Retina (tissue), 1 donor: ENCODE measurements at regions not wholly inside any gene's neighbourhood (a gene's known extent, or its start where the extent isn't known, plus 50 kb on each side); places are given as distances from the start of the nearest gene placed in this dataset.
"Not testable (repeated sequence)": the region's sequence is repeated elsewhere in the genome, so short reads cannot be mapped to it uniquely, and the experiment has no call there.

Experiments used
- DNase-seq: peaks from one replicate; pipeline ENCODE4 v3.0.0-alpha.2; 2016

GRCh38 chr1:115179397-115180079 is 90.2 kb upstream of the TSPAN2 start:
- DNase-seq, result no peak

GRCh38 chr1:115176189-115176588 is 86.9 kb upstream of the TSPAN2 start:
- no peak for DNase-seq

DNA sequence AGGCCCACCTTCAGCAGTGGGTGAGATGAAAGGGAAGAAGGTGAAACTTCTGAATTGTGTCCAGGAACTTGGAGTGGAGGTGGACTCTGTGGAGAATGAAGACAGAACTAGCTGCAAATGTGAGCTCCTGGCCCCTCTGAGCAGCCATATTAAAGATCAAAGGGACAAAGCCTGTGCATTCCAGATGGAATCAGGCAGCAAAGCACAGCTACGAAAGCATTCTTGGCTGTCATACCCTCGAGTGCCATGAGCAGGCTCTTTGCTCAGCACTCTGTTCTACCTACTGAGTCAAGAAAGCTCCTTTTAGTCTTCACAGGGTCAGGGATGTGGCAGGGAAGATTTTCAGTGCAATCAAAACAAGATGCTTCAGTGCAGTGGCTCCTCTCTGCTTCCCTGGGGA is 86.3 kb upstream of the TSPAN2 start:
- DNase-seq, result no peak

DNA sequence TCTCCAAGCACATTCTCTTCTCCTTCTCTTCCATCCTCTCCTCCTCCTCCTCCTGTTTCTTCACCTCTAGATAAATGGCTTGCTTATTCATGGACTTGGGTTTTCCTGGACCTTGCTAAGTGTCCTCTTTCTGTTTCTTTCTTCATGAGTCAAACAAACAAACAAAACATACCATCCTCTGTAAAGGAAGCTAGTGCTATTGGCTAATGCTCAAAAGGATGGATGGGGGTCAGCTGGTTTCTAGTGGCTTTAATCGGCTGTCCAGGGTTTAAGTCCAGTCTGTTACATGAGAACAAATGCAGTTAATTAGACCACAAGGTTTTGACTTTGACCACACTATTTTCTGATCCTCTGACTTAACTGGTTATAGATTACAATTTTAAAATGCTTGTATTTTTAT is 83.8 kb upstream of the TSPAN2 start:
- DNase-seq, result no peak

DNA sequence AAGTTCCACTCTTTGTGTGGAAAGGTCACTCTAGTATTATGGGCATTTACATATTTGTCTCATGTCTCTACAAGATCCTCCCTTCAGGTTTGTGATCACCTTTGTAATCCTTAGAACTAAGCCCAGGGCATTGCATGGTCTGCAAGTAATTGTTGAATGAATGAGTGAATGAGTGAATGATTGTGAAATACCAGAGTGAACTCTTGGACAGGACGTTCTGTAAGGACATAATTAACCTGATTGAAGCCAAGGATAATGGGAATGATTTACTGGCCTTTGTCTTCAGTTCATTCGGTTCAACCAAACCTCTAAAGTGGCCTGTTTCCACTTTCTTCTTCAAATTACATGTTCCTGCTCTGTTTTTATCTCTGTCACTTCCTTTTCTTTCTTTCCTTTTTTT is 83.0 kb upstream of the TSPAN2 start:
- no peak for DNase-seq

- DNase-seq, result no peak
These were observed 81.7 kb upstream of the TSPAN2 start for GRCh38 chr1:115170961-115171392.

GRCh38 chr1:115170377-115170776 is 81.1 kb upstream of the TSPAN2 start:
- DNase-seq, result no peak

GRCh38 chr1:115168026-115168425 is 78.7 kb upstream of the TSPAN2 start:
- no peak for DNase-seq

- DNase-seq, result no peak
These were observed 77.3 kb upstream of the TSPAN2 start for GRCh38 chr1:115166531-115167091.

GRCh38 chr1:115165776-115166175 is 76.5 kb upstream of the TSPAN2 start:
- DNase-seq, result no peak

DNA sequence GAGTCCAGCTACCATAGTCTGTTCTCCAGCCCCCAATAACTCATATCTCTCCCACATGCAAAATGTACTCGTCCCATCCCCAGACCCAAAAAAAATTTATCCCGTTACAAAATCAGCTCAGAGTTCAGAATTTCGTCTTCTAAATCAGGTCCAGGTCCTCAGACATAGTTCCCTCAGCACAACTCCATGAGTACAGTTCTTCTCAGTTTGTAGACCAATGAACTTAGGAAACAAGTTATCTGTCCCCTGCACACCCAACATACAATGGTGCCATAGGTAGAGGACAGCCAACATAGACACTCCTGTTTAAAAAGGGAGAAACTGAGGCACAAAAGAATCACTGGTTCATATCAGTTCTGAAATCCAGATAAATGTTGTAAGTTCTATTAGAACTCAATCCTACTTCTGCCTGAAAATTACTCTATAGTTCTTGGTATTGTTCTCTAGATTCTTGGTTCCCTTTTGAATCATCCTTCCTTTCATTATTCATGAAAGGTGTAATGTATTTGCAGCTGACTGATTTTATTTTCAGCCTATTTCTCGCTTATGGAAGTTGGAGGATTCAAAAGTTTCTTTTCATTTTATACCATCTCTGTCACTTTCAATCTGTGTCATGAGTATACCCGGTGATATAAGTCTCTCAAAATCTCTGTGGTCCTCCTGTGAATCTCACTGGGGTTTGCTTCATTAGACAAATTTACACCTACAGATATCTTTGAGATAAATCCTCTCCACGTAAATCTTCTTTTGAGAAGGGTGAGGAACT is 75.8 kb upstream of the TSPAN2 start:
- no peak for DNase-seq

DNA sequence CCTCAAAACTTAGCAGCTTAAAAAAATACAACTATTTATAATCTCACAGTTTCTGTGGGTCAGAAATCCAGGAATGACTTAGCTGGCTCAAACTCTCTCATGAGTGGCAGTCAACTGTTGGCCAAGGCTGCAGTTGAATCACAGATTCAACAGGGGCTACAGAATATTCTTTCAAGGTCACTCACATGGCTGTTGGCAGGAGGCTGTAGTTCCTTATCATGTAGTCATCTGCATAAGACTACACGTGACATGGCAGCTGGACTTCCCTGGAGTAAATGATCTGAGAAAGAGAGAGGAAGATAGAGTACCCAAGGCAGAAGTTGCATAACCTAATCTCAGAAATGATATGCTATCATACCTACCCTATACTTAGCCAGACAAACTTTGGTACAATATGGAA is 75.2 kb upstream of the TSPAN2 start:
- DNase-seq, result no peak

- no peak for DNase-seq
These were observed 71.4 kb upstream of the TSPAN2 start for GRCh38 chr1:115160728-115161127.

- no peak for DNase-seq
These were observed 70.7 kb upstream of the TSPAN2 start for GRCh38 chr1:115159958-115160357.

- DNase-seq, result no peak
These were observed 68.9 kb upstream of the TSPAN2 start for GRCh38 chr1:115158181-115158580.

GRCh38 chr1:115156826-115157468 is 67.6 kb upstream of the TSPAN2 start:
- DNase-seq, result no peak

- no peak for DNase-seq
These were observed 64.8 kb upstream of the TSPAN2 start for GRCh38 chr1:115153966-115154557.

DNA sequence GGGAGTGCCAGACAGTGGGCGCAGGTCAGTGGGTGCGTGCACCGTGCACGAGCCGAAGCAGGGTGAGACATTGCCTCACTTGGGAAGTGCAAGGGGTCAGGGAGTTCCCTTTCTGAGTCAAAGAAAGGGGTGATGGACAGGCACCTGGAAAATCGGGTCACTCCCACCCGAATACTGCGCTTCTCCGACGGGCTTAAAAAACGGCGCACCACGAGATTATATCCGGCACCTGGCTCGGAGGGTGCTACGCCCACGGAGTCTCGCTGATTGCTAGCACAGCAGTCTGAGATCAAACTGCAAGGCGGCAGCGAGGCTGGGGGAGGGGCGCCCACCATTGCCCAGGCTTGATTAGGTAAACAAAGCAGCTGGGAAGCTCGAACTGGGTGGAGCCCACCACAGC is 58.6 kb upstream of the TSPAN2 start:
- DNase-seq, result not testable (repeated sequence)

GRCh38 chr1:115145226-115145625 is 55.9 kb upstream of the TSPAN2 start:
- no peak for DNase-seq

DNA sequence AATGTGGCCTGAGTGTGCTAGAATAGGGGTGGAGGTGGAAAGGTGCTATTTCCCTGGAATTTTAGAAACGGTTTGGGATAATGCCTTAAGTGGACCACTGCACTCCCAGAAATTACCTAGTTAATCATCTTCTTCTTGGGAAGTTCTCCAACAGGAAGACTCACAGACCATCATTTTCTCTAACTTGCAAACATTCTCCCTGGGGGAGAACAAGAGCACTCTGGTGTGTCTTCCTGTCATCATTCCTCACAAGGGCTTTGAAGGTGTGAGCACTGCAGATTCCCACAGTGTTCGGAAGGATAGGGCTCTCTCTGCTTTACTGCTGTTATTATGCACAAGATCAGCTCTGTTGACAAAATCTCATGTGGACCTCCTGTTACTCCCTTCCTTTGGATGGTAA is 54.9 kb upstream of the TSPAN2 start:
- no peak for DNase-seq

- no peak for DNase-seq
These were observed 53.3 kb upstream of the TSPAN2 start for GRCh38 chr1:115142616-115143015.

DNA sequence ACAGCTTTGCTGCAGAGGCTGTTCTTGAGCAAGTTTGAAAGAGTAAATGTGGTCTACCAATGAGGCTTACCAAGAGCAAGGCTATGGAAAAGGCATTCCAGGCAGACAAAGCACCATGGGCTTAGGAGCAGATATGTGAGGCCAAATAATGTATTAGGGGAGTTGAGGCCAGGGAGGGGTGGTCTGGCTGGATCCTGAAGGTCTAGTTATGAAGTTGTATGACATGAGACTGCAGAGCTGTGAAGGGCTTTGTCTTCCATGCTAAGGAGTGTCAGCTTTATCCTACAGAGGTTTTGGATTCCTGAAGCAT is 51.8 kb upstream of the TSPAN2 start:
- no peak for DNase-seq

- no peak for DNase-seq
These were observed 51.3 kb upstream of the TSPAN2 start for GRCh38 chr1:115140442-115141144.
